Panc1 (cell line): ENCODE measurements at regions not wholly inside any gene's neighbourhood (a gene's known extent, or its start where the extent isn't known, plus 50 kb on each side); places are given as distances from the start of the nearest gene placed in this dataset.

Experiments used
- ATAC-seq: fragments of 200-7000 bp; cut with Tn5 transposase; 2 replicates; pipeline ENCODE4 v1.9.1; 2020; ENCODE audit warnings: mild to moderate bottlenecking, moderate library complexity
- BruUV-seq: library from RNA; stranded (reverse); fragments of 400-500 nt; replicated peaks from 2 replicates; lab custom pipeline; 2021; lab: Mats Ljungman, UMichigan
- CTCF ChIA-PET: fragments of 300-600 bp; sonication (Branson Sonifier 250); formaldehyde crosslinking; loops from one replicate; lab custom pipeline; 2022; ENCODE audit warnings: antibody characterized with exemption; lab: Charles Lee
- POLR2A ChIA-PET: fragments of 300-600 bp; sonication (Branson Sonifier 250); formaldehyde crosslinking; loops from one replicate; lab custom pipeline; 2022; ENCODE audit warnings: antibody characterized with exemption; lab: Charles Lee
- DNase-seq: peaks from one replicate; pipeline ENCODE4 v3.0.0-alpha.2; 2010; ENCODE audit warnings: low read depth, low spot score
- H3K27ac ChIP-seq: 2 replicates; pipeline ENCODE4 v1.5.1; 2011; ENCODE audit warnings: mild to moderate bottlenecking, low read length, inconsistent platforms
- H3K27me3 ChIP-seq: fragments of 200-500 bp; sonication (Bioruptor generic); 2 replicates; pipeline ENCODE4 v1.6.0; 2014; ENCODE audit warnings: low read length, inconsistent platforms; ENCODE audit not compliant: control insufficient read depth, insufficient read depth
- H3K36me3 ChIP-seq: fragments of 200-500 bp; sonication (Bioruptor generic); 2 replicates; pipeline ENCODE4 v1.5.1; 2014; ENCODE audit warnings: inconsistent platforms, mild to moderate bottlenecking, low read length, moderate library complexity; ENCODE audit not compliant: control insufficient read depth, insufficient read depth
- H3K4me1 ChIP-seq: 2 replicates; pipeline ENCODE4 v1.5.1; 2011; ENCODE audit warnings: inconsistent platforms, mild to moderate bottlenecking, low read length, moderate library complexity; ENCODE audit not compliant: control insufficient read depth, insufficient read depth
- H3K4me3 ChIP-seq, 2 experiments: 2 replicates each; pipeline ENCODE4 v1.5.1; 2011 to 2012; ENCODE audit warnings: low read depth in 2 of 2, low read length in 2 of 2, mild to moderate bottlenecking in 2 of 2, inconsistent platforms in 1 of 2, moderate library complexity in 1 of 2
- H3K9me3 ChIP-seq: fragments of 200-500 bp; sonication (Bioruptor generic); 2 replicates; pipeline ENCODE4 v1.5.1; 2014; ENCODE audit warnings: low read depth, mild to moderate bottlenecking, inconsistent platforms, low read length, moderate library complexity; ENCODE audit not compliant: control insufficient read depth, insufficient read depth
- CTCF ChIP-seq: fragments of 450-650 bp; IDR thresholded peaks from 2 replicates; pipeline ENCODE4 v1.5.1; 2017; ENCODE audit warnings: mild to moderate bottlenecking
- POLR2AphosphoS5 ChIP-seq: IDR thresholded peaks from 2 replicates; pipeline ENCODE4 v1.6.1; 2012; ENCODE audit warnings: mild to moderate bottlenecking, low read depth, low read length, moderate library complexity
- SIN3A ChIP-seq: IDR thresholded peaks from 2 replicates; pipeline ENCODE4 v1.6.1; 2012; ENCODE audit warnings: low read depth, mild to moderate bottlenecking, low read length, moderate library complexity, borderline replicate concordance; ENCODE audit not compliant: insufficient read depth
- TCF7L2 ChIP-seq: IDR thresholded peaks from 2 replicates; pipeline ENCODE4 v1.6.1; 2011; ENCODE audit warnings: mild to moderate bottlenecking, low read depth, low read length, inconsistent platforms
- in situ Hi-C: cut with HindIII; loops from 2 replicates; pipeline ENCODE4 v1.10.0; 2016; ENCODE audit warnings: low sequenced_read_pairs, low pct_unique_long_range_greater_than_20kb
- intact Hi-C: fragments of 100-400 bp; cut with micrococcal nuclease; formaldehyde crosslinking; loops from one replicate; pipeline ENCODE4 v1.10.0; 2022; ENCODE audit not compliant: unreplicated experiment
- TF ChIP-seq, protein P1 (sequence below), 2 experiments: IDR thresholded peaks; 2 replicates each; pipeline ENCODE4 v1.6.1; 2011 to 2012; ENCODE audit warnings: low read depth in 2 of 2, control low read depth in 1 of 2, low read length in 1 of 2, mild to moderate bottlenecking in 1 of 2, moderate library complexity in 1 of 2; ENCODE audit not compliant: insufficient read depth in 1 of 2

GRCh38 chr5:34409373-34409772 is 246.8 kb upstream of the RAI14 start:
- intact Hi-C loops (no loop called here), in situ Hi-C loops (no loop called here)
- Histone ChIP-seq H3K4me1 (no peaks in the 10 kb centered on the region), H3K4me3 (no peak overlapping the region), H3K27me3 (no peaks in the 10 kb centered on the region), H3K27ac (no peak overlapping the region), H3K9me3 (no peaks in the 10 kb centered on the region), H3K36me3 (no peaks in the 10 kb centered on the region)
- BruUV-seq = no TSS peak
- TF ChIP-seq POLR2AphosphoS5 (no peak), CTCF (no peak), SIN3A (no peak), TCF7L2 (no peak)
- TF ChIP-seq, protein P1, sequence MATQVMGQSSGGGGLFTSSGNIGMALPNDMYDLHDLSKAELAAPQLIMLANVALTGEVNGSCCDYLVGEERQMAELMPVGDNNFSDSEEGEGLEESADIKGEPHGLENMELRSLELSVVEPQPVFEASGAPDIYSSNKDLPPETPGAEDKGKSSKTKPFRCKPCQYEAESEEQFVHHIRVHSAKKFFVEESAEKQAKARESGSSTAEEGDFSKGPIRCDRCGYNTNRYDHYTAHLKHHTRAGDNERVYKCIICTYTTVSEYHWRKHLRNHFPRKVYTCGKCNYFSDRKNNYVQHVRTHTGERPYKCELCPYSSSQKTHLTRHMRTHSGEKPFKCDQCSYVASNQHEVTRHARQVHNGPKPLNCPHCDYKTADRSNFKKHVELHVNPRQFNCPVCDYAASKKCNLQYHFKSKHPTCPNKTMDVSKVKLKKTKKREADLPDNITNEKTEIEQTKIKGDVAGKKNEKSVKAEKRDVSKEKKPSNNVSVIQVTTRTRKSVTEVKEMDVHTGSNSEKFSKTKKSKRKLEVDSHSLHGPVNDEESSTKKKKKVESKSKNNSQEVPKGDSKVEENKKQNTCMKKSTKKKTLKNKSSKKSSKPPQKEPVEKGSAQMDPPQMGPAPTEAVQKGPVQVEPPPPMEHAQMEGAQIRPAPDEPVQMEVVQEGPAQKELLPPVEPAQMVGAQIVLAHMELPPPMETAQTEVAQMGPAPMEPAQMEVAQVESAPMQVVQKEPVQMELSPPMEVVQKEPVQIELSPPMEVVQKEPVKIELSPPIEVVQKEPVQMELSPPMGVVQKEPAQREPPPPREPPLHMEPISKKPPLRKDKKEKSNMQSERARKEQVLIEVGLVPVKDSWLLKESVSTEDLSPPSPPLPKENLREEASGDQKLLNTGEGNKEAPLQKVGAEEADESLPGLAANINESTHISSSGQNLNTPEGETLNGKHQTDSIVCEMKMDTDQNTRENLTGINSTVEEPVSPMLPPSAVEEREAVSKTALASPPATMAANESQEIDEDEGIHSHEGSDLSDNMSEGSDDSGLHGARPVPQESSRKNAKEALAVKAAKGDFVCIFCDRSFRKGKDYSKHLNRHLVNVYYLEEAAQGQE (IDR thresholded peaks at IDR 0.05; ENCODE audit: insufficient read depth in 1 of 2, low read depth in 2 of 2, low read length in 1 of 2) = no peak
- ChIA-PET CTCF (no interaction called here), POLR2A (no interaction called here)
- no peak for DNase-seq
- no peak for ATAC-seq

- Histone ChIP-seq H3K36me3 (no peaks in the 10 kb centered on the region), H3K4me3 (no peak overlapping the region), H3K27me3 (no peaks in the 10 kb centered on the region), H3K9me3 (no peaks in the 10 kb centered on the region), H3K27ac (no peak overlapping the region), H3K4me1 (no peaks in the 10 kb centered on the region)
- no TSS peak for BruUV-seq
- in situ Hi-C loops (no loop called here), intact Hi-C loops (no loop called here)
- TF ChIP-seq, protein P1 (IDR thresholded peaks at IDR 0.05; ENCODE audit: insufficient read depth in 1 of 2, low read depth in 2 of 2, low read length in 1 of 2) = no peak
- no peak for TF ChIP-seq CTCF
- no peak for TF ChIP-seq SIN3A
- TF ChIP-seq TCF7L2 = no peak
- no peak for TF ChIP-seq POLR2AphosphoS5
- CTCF ChIA-PET = no interaction called here
- DNase-seq (no peak), ATAC-seq (no peak)
- POLR2A ChIA-PET = no interaction called here
Observed at GRCh38 chr5:34410411-34411139, 245.6 kb upstream of the RAI14 start.
